Left lung (tissue), 4 donors: ENCODE measurements at regions not wholly inside any gene's neighbourhood (a gene's known extent, or its start where the extent isn't known, plus 50 kb on each side); places are given as distances from the start of the nearest gene placed in this dataset.

ENCODE experiments used
- ATAC-seq: fragments of 200-7000 bp; cut with Tn5 transposase; one replicate; pipeline ENCODE4 v1.9.1; 2020; ENCODE audit warnings: moderate library complexity
- DNase-seq, 4 donors: peaks; one replicate each; pipeline ENCODE4 v3.0.0-alpha.2; 2013 to 2020
- H3K27ac ChIP-seq, 2 donors: fragments of 200-600 bp; sonication (generic) in 1 of 2; one replicate each; pipeline versions ENCODE4 v1.5.0 to v1.8.0; 2020 to 2021
- H3K27me3 ChIP-seq, 2 donors: fragments of 200-600 bp; sonication (generic) in 1 of 2; one replicate each; pipeline versions ENCODE4 v1.5.0 to v1.8.0; 2020 to 2021
- H3K36me3 ChIP-seq, 2 donors: fragments of 200-600 bp; sonication (generic) in 1 of 2; one replicate each; pipeline versions ENCODE4 v1.5.0 to v1.8.0; 2020 to 2021
- H3K4me1 ChIP-seq, 2 donors: fragments of 200-600 bp; one replicate each; pipeline ENCODE4 v1.8.0; 2021
- H3K4me3 ChIP-seq, 2 donors: fragments of 200-600 bp; sonication (generic) in 1 of 2; one replicate each; pipeline versions ENCODE4 v1.5.0 to v1.8.0; 2020 to 2021; ENCODE audit warnings: mild to moderate bottlenecking in 1 of 2
- H3K9me3 ChIP-seq, 2 donors: fragments of 200-600 bp; sonication (generic) in 1 of 2; one replicate each; pipeline versions ENCODE4 v1.5.0 to v1.8.0; 2020 to 2021
- intact Hi-C, 2 donors: fragments of 100-400 bp; cut with DNase I; formaldehyde crosslinking; loops; one replicate each; pipeline versions ENCODE4 v1.11.2 to v1.14.2; 2022
- TF ChIP-seq, protein P1 (sequence below), 2 donors: fragments of 200-600 bp; sonication (generic) in 1 of 2; IDR thresholded peaks; one replicate each; pipeline versions ENCODE4 v1.5.0 to v1.8.0; 2021; ENCODE audit warnings: antibody characterized with exemption in 2 of 2
- donor health status: DM: no; HTN: yes; CAD: no.
- donor health status: DM: no; HTN: no; CAD: no.

- TF ChIP-seq, protein P1, sequence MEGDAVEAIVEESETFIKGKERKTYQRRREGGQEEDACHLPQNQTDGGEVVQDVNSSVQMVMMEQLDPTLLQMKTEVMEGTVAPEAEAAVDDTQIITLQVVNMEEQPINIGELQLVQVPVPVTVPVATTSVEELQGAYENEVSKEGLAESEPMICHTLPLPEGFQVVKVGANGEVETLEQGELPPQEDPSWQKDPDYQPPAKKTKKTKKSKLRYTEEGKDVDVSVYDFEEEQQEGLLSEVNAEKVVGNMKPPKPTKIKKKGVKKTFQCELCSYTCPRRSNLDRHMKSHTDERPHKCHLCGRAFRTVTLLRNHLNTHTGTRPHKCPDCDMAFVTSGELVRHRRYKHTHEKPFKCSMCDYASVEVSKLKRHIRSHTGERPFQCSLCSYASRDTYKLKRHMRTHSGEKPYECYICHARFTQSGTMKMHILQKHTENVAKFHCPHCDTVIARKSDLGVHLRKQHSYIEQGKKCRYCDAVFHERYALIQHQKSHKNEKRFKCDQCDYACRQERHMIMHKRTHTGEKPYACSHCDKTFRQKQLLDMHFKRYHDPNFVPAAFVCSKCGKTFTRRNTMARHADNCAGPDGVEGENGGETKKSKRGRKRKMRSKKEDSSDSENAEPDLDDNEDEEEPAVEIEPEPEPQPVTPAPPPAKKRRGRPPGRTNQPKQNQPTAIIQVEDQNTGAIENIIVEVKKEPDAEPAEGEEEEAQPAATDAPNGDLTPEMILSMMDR (IDR thresholded peaks at IDR 0.05), result no peak
- H3K9me3 ChIP-seq, result no peaks in the 10 kb centered on the region
- H3K4me3 ChIP-seq, result no peak overlapping the region
- ATAC-seq, result no peak
- no peaks in the 10 kb centered on the region for H3K4me1 ChIP-seq
- H3K27ac ChIP-seq, result no peak overlapping the region
- no peaks in the 10 kb centered on the region for H3K27me3 ChIP-seq
- no peak for DNase-seq
- no peaks in the 10 kb centered on the region for H3K36me3 ChIP-seq
- intact Hi-C loops, result no loop called here
These were observed 167.1 kb upstream of the SNX2 start for GRCh38 chr5:122607818-122608217.

DNA sequence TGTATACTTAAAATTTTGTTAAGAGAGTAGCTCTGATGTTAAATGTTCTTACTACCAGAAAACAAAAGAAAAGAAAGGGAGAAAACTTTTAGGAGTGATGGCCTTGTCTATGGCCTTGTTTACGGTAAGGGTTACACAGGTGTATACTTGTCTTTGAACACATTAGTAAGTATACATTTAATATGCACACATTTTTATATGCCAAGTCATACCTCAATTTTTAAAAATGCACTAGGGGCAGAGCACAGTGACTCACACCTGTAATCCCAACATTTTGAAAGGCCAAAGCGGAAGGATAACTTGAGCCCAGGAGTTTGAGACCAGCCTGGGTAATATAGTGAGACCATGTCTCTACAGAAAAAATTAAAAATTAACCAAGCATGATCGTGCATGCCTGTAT is 166.7 kb upstream of the SNX2 start:
- Histone ChIP-seq H3K27ac (no peak overlapping the region), H3K27me3 (no peaks in the 10 kb centered on the region), H3K4me1 (no peaks in the 10 kb centered on the region), H3K4me3 (no peak overlapping the region), H3K9me3 (no peaks in the 10 kb centered on the region), H3K36me3 (no peaks in the 10 kb centered on the region)
- TF ChIP-seq, protein P1 (IDR thresholded peaks at IDR 0.05), result no peak
- intact Hi-C loops, result no loop called here
- ATAC-seq (no peak), DNase-seq (no peak)

- no peak overlapping the region for H3K4me3 ChIP-seq
- H3K9me3 ChIP-seq, result no peaks in the 10 kb centered on the region
- intact Hi-C loops, result no loop called here
- H3K4me1 ChIP-seq, result no peaks in the 10 kb centered on the region
- DNase-seq, result peak in 1 of 4 donors; percentile 18
- no peak overlapping the region for H3K27ac ChIP-seq
- ATAC-seq, result no peak
- TF ChIP-seq, protein P1 (IDR thresholded peaks at IDR 0.05), result no peak
- no peaks in the 10 kb centered on the region for H3K27me3 ChIP-seq
- H3K36me3 ChIP-seq, result no peaks in the 10 kb centered on the region
These were observed 163.5 kb upstream of the SNX2 start for GRCh38 chr5:122611406-122611805.

DNA sequence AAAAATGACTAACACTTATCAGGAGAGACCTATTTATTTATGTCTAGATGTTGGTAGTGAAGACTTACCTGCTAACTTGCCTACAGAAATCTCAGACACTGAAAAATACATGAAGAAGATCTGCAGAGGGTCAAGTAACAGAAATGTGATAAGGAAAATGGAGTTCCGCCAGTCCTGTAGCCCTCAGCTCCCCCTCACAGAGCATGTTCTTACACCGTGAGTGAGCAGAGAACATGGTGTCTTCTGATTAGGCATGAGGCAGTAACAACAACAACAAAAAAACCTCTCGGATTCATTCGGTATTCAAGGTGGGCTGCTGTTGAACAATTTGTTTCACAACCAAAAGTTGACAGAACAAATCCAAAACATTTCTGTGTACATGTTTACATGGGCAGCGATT is 162.0 kb upstream of the SNX2 start:
- Histone ChIP-seq H3K4me1 (no peaks in the 10 kb centered on the region), H3K27ac (no peak overlapping the region), H3K4me3 (no peak overlapping the region), H3K27me3 (no peaks in the 10 kb centered on the region), H3K9me3 (no peaks in the 10 kb centered on the region), H3K36me3 (no peaks in the 10 kb centered on the region)
- TF ChIP-seq, protein P1 (IDR thresholded peaks at IDR 0.05), result no peak
- intact Hi-C loops, result no loop called here
- ATAC-seq (no peak), DNase-seq (no peak)

DNA sequence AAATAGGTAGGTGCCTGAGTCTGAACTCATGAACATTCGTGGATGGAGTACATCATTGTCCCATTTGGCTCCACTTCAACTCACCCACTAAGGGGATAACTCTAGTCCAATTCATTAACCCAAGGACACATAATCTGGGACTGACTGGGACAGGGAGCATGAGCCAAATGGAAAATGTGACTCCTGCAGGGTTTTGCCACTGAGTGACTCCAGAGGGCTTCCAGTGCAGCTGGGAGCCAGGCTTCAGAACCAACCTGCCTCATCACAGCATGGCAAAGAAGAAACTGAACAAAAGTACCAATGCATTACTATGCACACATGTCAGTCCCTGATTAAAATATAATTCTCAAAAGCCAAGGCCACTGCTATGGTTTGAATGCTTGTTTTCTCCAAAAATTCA is 159.7 kb upstream of the SNX2 start:
- TF ChIP-seq, protein P1 (IDR thresholded peaks at IDR 0.05), result no peak
- no peak overlapping the region for H3K27ac ChIP-seq
- no peaks in the 10 kb centered on the region for H3K27me3 ChIP-seq
- H3K4me1 ChIP-seq, result no peaks in the 10 kb centered on the region
- H3K4me3 ChIP-seq, result no peak overlapping the region
- H3K9me3 ChIP-seq, result no peaks in the 10 kb centered on the region
- DNase-seq, result no peak
- intact Hi-C loops, result no loop called here
- no peaks in the 10 kb centered on the region for H3K36me3 ChIP-seq
- no peak for ATAC-seq
